HG03139 (cell line): ENCODE measurements at regions not wholly inside any gene's neighbourhood (a gene's known extent, or its start where the extent isn't known, plus 50 kb on each side); places are given as distances from the start of the nearest gene placed in this dataset.
"Not testable (repeated sequence)": the region's sequence is repeated elsewhere in the genome, so short reads cannot be mapped to it uniquely, and the experiment has no call there.

Experiments
- ATAC-seq: cut with Tn5 transposase; IDR thresholded peaks from one replicate; pipeline ENCODE4 v1.9.1; 2021; ENCODE audit not compliant: unreplicated experiment

- no peak for ATAC-seq
These were observed 96.2 kb upstream of the CPM start for GRCh38 chr12:69028941-69029729.

- ATAC-seq: no peak
These were observed 97.3 kb upstream of the CPM start for GRCh38 chr12:69030321-69030720.

GRCh38 chr12:69036533-69036932, 103.6 kb upstream of the CPM start:
- ATAC-seq: no peak

- no peak for ATAC-seq
These were observed 104.0 kb upstream of the CPM start for GRCh38 chr12:69036999-69037398.

GRCh38 chr12:69039911-69040310, 106.9 kb upstream of the CPM start:
- ATAC-seq: no peak

GRCh38 chr12:69042557-69042956, 109.6 kb upstream of the CPM start:
- ATAC-seq: no peak

- no peak for ATAC-seq
These were observed 110.0 kb upstream of the CPM start for GRCh38 chr12:69042970-69043369.

GRCh38 chr12:69044887-69045286, 111.9 kb upstream of the CPM start:
- no peak for ATAC-seq

- no peak for ATAC-seq
These were observed 112.5 kb upstream of the CPM start for GRCh38 chr12:69045430-69045829.

- ATAC-seq: no peak
These were observed 113.4 kb upstream of the CPM start for GRCh38 chr12:69046363-69046762.

GRCh38 chr12:69046920-69047319, 113.9 kb upstream of the CPM start:
- no peak for ATAC-seq

- no peak for ATAC-seq
These were observed 115.0 kb upstream of the CPM start for GRCh38 chr12:69047990-69048389.

- ATAC-seq: not testable (repeated sequence)
These were observed 116.9 kb upstream of the CPM start for GRCh38 chr12:69049855-69050254.

- no peak for ATAC-seq
These were observed 119.8 kb upstream of the CPM start for GRCh38 chr12:69052613-69053408.

- ATAC-seq: no peak
These were observed 121.5 kb upstream of the CPM start for GRCh38 chr12:69054343-69055056.

- no peak for ATAC-seq
These were observed 122.3 kb upstream of the CPM start for GRCh38 chr12:69055280-69055679.

GRCh38 chr12:69055706-69056105, 122.7 kb upstream of the CPM start:
- no peak for ATAC-seq

- no peak for ATAC-seq
These were observed 124.0 kb upstream of the CPM start for GRCh38 chr12:69056743-69057515.

- no peak for ATAC-seq
These were observed 124.8 kb upstream of the CPM start for GRCh38 chr12:69057742-69058141.

- ATAC-seq: no peak
These were observed 126.8 kb upstream of the CPM start for GRCh38 chr12:69059465-69060457.
